HG03066 (cell line): ENCODE measurements at regions not wholly inside any gene's neighbourhood (a gene's known extent, or its start where the extent isn't known, plus 50 kb on each side); places are given as distances from the start of the nearest gene placed in this dataset.
"Not testable (repeated sequence)": the region's sequence is repeated elsewhere in the genome, so short reads cannot be mapped to it uniquely, and the experiment has no call there.

Experiments
- ATAC-seq: cut with Tn5 transposase; IDR thresholded peaks from one replicate; pipeline ENCODE4 v1.9.1; 2021; ENCODE audit warnings: low read depth; ENCODE audit not compliant: unreplicated experiment

- not testable (repeated sequence) for ATAC-seq
Observed at GRCh38 chr1:120609015-120609573, 114.7 kb upstream of the NBPF26 start.

GRCh38 chr1:120609834-120610233, 113.9 kb upstream of the NBPF26 start:
- not testable (repeated sequence) for ATAC-seq

GRCh38 chr1:120614931-120615639, 108.7 kb upstream of the NBPF26 start:
- not testable (repeated sequence) for ATAC-seq

GRCh38 chr1:120617493-120617892, 106.3 kb upstream of the NBPF26 start:
- ATAC-seq = not testable (repeated sequence)

GRCh38 chr1:120619867-120620692, 103.7 kb upstream of the NBPF26 start:
- ATAC-seq = not testable (repeated sequence)

- ATAC-seq = not testable (repeated sequence)
Observed at GRCh38 chr1:120620693-120620969, 103.1 kb upstream of the NBPF26 start.

GRCh38 chr1:120621278-120621677, 102.5 kb upstream of the NBPF26 start:
- ATAC-seq = not testable (repeated sequence)

GRCh38 chr1:120623539-120623938, 100.2 kb upstream of the NBPF26 start:
- not testable (repeated sequence) for ATAC-seq

- not testable (repeated sequence) for ATAC-seq
Observed at GRCh38 chr1:120624565-120625064, 99.1 kb upstream of the NBPF26 start.

GRCh38 chr1:120629832-120630455, 93.8 kb upstream of the NBPF26 start:
- not testable (repeated sequence) for ATAC-seq

GRCh38 chr1:120634816-120635806, 88.6 kb upstream of the NBPF26 start:
- not testable (repeated sequence) for ATAC-seq

- not testable (repeated sequence) for ATAC-seq
Observed at GRCh38 chr1:120640261-120641013, 83.3 kb upstream of the NBPF26 start.

- not testable (repeated sequence) for ATAC-seq
Observed at GRCh38 chr1:120641014-120641302, 82.8 kb upstream of the NBPF26 start.

- not testable (repeated sequence) for ATAC-seq
Observed at GRCh38 chr1:120647182-120647581, 76.6 kb upstream of the NBPF26 start.

- ATAC-seq = not testable (repeated sequence)
Observed at GRCh38 chr1:120648915-120649623, 74.7 kb upstream of the NBPF26 start.

GRCh38 chr1:120649730-120650129, 74.0 kb upstream of the NBPF26 start:
- not testable (repeated sequence) for ATAC-seq

- not testable (repeated sequence) for ATAC-seq
Observed at GRCh38 chr1:120654114-120654513, 69.6 kb upstream of the NBPF26 start.

- ATAC-seq = not testable (repeated sequence)
Observed at GRCh38 chr1:120655394-120655793, 68.4 kb upstream of the NBPF26 start.
